T47D (cell line): ENCODE measurements at regions not wholly inside any gene's neighbourhood (a gene's known extent, or its start where the extent isn't known, plus 50 kb on each side); places are given as distances from the start of the nearest gene placed in this dataset.
A peak's percentile ranks its signal among the peaks of the same experiment; 100 is the strongest.
"Not testable (repeated sequence)": the region's sequence is repeated elsewhere in the genome, so short reads cannot be mapped to it uniquely, and the experiment has no call there.

ENCODE experiments used
- DNase-seq, 2 experiments: peaks; one replicate each; pipeline versions ENCODE4 v3.0.0 to v3.0.0-alpha.2; 2011 to 2012; ENCODE audit warnings: low read depth in 1 of 2, low spot score in 1 of 2
- JUND ChIP-seq: IDR thresholded peaks from 2 replicates; pipeline ENCODE4 v1.6.1; 2012; ENCODE audit warnings: low read depth
- in situ Hi-C: cut with HindIII; loops from 2 replicates; pipeline ENCODE4 v1.10.0; 2016; ENCODE audit warnings: low sequenced_read_pairs, low pct_unique_long_range_greater_than_20kb

GRCh38 chr3:22666736-22667135 lies 536.4 kb upstream of the UBE2E2 start:
- TF ChIP-seq JUND: no peak
- no peak for DNase-seq
- in situ Hi-C loops: no loop called here

- DNase-seq: no peak
- no peak for TF ChIP-seq JUND
- in situ Hi-C loops: no loop called here
Measured at GRCh38 chr3:22671848-22672247, 531.3 kb upstream of the UBE2E2 start.

GRCh38 chr3:22684739-22685138 lies 518.4 kb upstream of the UBE2E2 start:
- in situ Hi-C loops: no loop called here
- no peak for DNase-seq
- no peak for TF ChIP-seq JUND

- DNase-seq: peak; percentile 1 to 40
- TF ChIP-seq JUND: no peak
- in situ Hi-C loops: no loop called here
Measured at GRCh38 chr3:22685597-22685996, 517.5 kb upstream of the UBE2E2 start.

GRCh38 chr3:22691407-22691806 lies 511.7 kb upstream of the UBE2E2 start:
- in situ Hi-C loops: no loop called here
- DNase-seq: no peak
- TF ChIP-seq JUND: no peak

GRCh38 chr3:22691856-22692628 lies 511.1 kb upstream of the UBE2E2 start:
- no peak for DNase-seq
- no peak for TF ChIP-seq JUND
- in situ Hi-C loops: no loop called here

- DNase-seq: no peak
- in situ Hi-C loops: no loop called here
- TF ChIP-seq JUND: no peak
Measured at GRCh38 chr3:22700876-22701275, 502.3 kb upstream of the UBE2E2 start.

- TF ChIP-seq JUND: no peak
- in situ Hi-C loops: no loop called here
- no peak for DNase-seq
Measured at GRCh38 chr3:22704166-22704565, 499.0 kb upstream of the UBE2E2 start.

- no peak for DNase-seq
- no peak for TF ChIP-seq JUND
Measured at GRCh38 chr3:22704571-22705354, 498.4 kb upstream of the UBE2E2 start.

GRCh38 chr3:22706922-22707321 lies 496.2 kb upstream of the UBE2E2 start:
- DNase-seq, in situ Hi-C loops: not testable (repeated sequence)

More at GRCh38 chr3:22704571-22705354, 498.4 kb upstream of the UBE2E2 start:
- in situ Hi-C loops: no loop called here

- DNase-seq: peak in 1 of 2 experiments; percentile 4
- in situ Hi-C loops: no loop called here
- no peak for TF ChIP-seq JUND
Measured at GRCh38 chr3:22713936-22714335, 489.2 kb upstream of the UBE2E2 start.

- TF ChIP-seq JUND: no peak
- in situ Hi-C loops: no loop called here
- DNase-seq: no peak
Measured at GRCh38 chr3:22714749-22715148, 488.4 kb upstream of the UBE2E2 start.

- in situ Hi-C loops: no loop called here
- TF ChIP-seq JUND: no peak
- no peak for DNase-seq
Measured at GRCh38 chr3:22720596-22720995, 482.5 kb upstream of the UBE2E2 start.

- in situ Hi-C loops: no loop called here
- no peak for TF ChIP-seq JUND
- DNase-seq: no peak
Measured at GRCh38 chr3:22724420-22724819, 478.7 kb upstream of the UBE2E2 start.
